HCT116 (cell line): ENCODE measurements at regions not wholly inside any gene's neighbourhood (a gene's known extent, or its start where the extent isn't known, plus 50 kb on each side); places are given as distances from the start of the nearest gene placed in this dataset.

Experiments used
- EZH2 ChIP-seq: fragments of 200-600 bp; sonication (generic); IDR thresholded peaks from 2 replicates; pipeline ENCODE4 v1.6.1; 2017; ENCODE audit warnings: antibody characterized with exemption, mixed run types
- EZH2phosphoT487 ChIP-seq: fragments of 200-600 bp; IDR thresholded peaks from 2 replicates; pipeline ENCODE4 v1.6.1; 2018; ENCODE audit warnings: antibody characterized with exemption, borderline replicate concordance
- FOSL1 ChIP-seq: IDR thresholded peaks from 2 replicates; pipeline ENCODE4 v1.6.1; 2012; ENCODE audit warnings: low read depth
- JUND ChIP-seq: IDR thresholded peaks from 2 replicates; pipeline ENCODE4 v1.6.1; 2012
- POLR2A ChIP-seq: IDR thresholded peaks from 2 replicates; pipeline ENCODE4 v1.7.0; 2011; ENCODE audit warnings: borderline replicate concordance; ENCODE audit not compliant: insufficient read depth, insufficient read length; ENCODE audit errors: extremely low read depth
- TCF7L2 ChIP-seq: IDR thresholded peaks from 2 replicates; pipeline ENCODE4 v1.7.0; 2011; ENCODE audit warnings: borderline replicate concordance, inconsistent platforms; ENCODE audit not compliant: insufficient read depth, insufficient read length; ENCODE audit errors: extremely low read depth
- TF ChIP-seq, protein P1 (sequence below), 3 experiments: fragments of 200-600 bp in 1 of 3; sonication (generic) in 1 of 3; IDR thresholded peaks in 2 of 3; conservative IDR thresholded peaks in 1 of 3; 2 replicates each; pipeline ENCODE4 v1.5.1; 2012 to 2017; ENCODE audit warnings: low read depth in 2 of 3, low read length in 2 of 3, antibody characterized with exemption in 1 of 3, borderline replicate concordance in 1 of 3, control low read depth in 1 of 3, mild to moderate bottlenecking in 1 of 3, mixed read lengths in 1 of 3, mixed run types in 1 of 3, moderate library complexity in 1 of 3; ENCODE audit not compliant: insufficient read depth in 1 of 3
- TF ChIP-seq, protein P2 (sequence below): IDR thresholded peaks from 2 replicates; pipeline ENCODE4 v1.6.1; 2012
- TF ChIP-seq, protein P3 (sequence below): IDR thresholded peaks from 2 replicates; pipeline ENCODE4 v1.6.1; 2012; ENCODE audit warnings: low read depth

DNA sequence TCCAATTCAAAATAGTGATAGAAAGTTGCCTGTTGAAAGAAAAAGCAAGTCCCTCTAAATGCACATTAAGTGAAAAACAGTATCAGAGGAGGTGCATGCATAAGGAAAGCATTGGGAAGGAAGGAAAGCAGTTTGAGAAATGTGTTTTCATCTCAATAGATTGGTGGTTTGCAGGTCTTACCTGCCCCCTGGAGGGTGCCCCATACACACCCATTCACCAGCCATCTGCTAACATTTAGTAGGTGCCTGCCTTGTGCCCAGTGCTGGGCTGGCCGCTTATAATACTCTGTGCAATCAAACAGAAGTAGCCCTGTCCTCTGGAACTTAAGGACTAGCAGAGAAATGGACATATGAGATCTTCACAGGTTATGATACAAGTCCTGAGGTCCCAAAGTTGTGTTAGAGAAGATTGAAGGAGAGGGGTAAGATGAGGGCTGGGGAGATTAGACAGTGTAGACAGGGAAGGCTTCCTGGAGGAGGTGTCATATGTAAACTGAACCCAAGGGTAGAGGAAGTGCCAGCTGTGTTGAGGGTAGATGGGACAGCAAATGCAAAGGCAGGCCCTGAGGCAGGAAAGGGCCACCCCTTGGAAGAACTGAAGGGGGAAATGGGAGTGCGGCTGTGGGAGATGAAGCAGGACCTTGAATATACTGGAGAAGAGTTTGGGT is 184.2 kb downstream of the MN1 start:
- TF ChIP-seq TCF7L2 (no peak), JUND (no peak), EZH2phosphoT487 (no peak), POLR2A (no peak), FOSL1 (no peak), EZH2 (no peak)
- TF ChIP-seq, protein P1, sequence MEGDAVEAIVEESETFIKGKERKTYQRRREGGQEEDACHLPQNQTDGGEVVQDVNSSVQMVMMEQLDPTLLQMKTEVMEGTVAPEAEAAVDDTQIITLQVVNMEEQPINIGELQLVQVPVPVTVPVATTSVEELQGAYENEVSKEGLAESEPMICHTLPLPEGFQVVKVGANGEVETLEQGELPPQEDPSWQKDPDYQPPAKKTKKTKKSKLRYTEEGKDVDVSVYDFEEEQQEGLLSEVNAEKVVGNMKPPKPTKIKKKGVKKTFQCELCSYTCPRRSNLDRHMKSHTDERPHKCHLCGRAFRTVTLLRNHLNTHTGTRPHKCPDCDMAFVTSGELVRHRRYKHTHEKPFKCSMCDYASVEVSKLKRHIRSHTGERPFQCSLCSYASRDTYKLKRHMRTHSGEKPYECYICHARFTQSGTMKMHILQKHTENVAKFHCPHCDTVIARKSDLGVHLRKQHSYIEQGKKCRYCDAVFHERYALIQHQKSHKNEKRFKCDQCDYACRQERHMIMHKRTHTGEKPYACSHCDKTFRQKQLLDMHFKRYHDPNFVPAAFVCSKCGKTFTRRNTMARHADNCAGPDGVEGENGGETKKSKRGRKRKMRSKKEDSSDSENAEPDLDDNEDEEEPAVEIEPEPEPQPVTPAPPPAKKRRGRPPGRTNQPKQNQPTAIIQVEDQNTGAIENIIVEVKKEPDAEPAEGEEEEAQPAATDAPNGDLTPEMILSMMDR (IDR thresholded peaks at IDR 0.05 in 2 of 3, conservative IDR thresholded peaks at IDR 0.05 in 1 of 3; ENCODE audit: borderline replicate concordance in 1 of 3, insufficient read depth in 1 of 3, low read depth in 2 of 3, low read length in 2 of 3): peak in 2 of 3 experiments; percentile 1 to 22; a peak in 1 of 6 replicates
- TF ChIP-seq, protein P2, sequence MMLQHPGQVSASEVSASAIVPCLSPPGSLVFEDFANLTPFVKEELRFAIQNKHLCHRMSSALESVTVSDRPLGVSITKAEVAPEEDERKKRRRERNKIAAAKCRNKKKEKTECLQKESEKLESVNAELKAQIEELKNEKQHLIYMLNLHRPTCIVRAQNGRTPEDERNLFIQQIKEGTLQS: no peak
- TF ChIP-seq, protein P3, sequence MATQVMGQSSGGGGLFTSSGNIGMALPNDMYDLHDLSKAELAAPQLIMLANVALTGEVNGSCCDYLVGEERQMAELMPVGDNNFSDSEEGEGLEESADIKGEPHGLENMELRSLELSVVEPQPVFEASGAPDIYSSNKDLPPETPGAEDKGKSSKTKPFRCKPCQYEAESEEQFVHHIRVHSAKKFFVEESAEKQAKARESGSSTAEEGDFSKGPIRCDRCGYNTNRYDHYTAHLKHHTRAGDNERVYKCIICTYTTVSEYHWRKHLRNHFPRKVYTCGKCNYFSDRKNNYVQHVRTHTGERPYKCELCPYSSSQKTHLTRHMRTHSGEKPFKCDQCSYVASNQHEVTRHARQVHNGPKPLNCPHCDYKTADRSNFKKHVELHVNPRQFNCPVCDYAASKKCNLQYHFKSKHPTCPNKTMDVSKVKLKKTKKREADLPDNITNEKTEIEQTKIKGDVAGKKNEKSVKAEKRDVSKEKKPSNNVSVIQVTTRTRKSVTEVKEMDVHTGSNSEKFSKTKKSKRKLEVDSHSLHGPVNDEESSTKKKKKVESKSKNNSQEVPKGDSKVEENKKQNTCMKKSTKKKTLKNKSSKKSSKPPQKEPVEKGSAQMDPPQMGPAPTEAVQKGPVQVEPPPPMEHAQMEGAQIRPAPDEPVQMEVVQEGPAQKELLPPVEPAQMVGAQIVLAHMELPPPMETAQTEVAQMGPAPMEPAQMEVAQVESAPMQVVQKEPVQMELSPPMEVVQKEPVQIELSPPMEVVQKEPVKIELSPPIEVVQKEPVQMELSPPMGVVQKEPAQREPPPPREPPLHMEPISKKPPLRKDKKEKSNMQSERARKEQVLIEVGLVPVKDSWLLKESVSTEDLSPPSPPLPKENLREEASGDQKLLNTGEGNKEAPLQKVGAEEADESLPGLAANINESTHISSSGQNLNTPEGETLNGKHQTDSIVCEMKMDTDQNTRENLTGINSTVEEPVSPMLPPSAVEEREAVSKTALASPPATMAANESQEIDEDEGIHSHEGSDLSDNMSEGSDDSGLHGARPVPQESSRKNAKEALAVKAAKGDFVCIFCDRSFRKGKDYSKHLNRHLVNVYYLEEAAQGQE: no peak
